ENCODE measurements at regions not wholly inside any gene's neighbourhood (a gene's known extent, or its start where the extent isn't known, plus 50 kb on each side); places are given as distances from the start of the nearest gene placed in this dataset.

- no peak overlapping the region for H3K27ac ChIP-seq
- TF ChIP-seq POLR2A (IDR thresholded peaks at IDR 0.05): no peak
- no peak for TF ChIP-seq POLR2AphosphoS5 (IDR thresholded peaks at IDR 0.05; ENCODE audit: insufficient read depth in 1 of 2, low read depth in 1 of 2)
- TF ChIP-seq CTCF (IDR thresholded peaks at IDR 0.05): no peak
- H3K4me1 ChIP-seq: peaks cover 9% of the 10 kb centered on the region
- no peak overlapping the region for H3K4me3 ChIP-seq
- no peaks in the 10 kb centered on the region for H3K36me3 ChIP-seq
- no peak for DNase-seq (ENCODE audit: extremely low spot score in 2 of 2)
- H3K27me3 ChIP-seq: no peaks in the 10 kb centered on the region
- intact Hi-C loops (cut with DNase I): no loop called here
- H3K9me3 ChIP-seq: no peaks in the 10 kb centered on the region
Measured at GRCh38 chr10:28838908-28839307, 161.6 kb downstream of the BAMBI start.

GRCh38 chr10:28839600-28840007 lies 162.3 kb downstream of the BAMBI start:
- H3K4me1 ChIP-seq: peaks cover 9% of the 10 kb centered on the region
- intact Hi-C loops (cut with DNase I): no loop called here
- no peaks in the 10 kb centered on the region for H3K27me3 ChIP-seq
- H3K27ac ChIP-seq: no peak overlapping the region
- TF ChIP-seq POLR2AphosphoS5 (IDR thresholded peaks at IDR 0.05; ENCODE audit: insufficient read depth in 1 of 2, low read depth in 1 of 2): no peak
- no peak for TF ChIP-seq POLR2A (IDR thresholded peaks at IDR 0.05)
- no peak for TF ChIP-seq CTCF (IDR thresholded peaks at IDR 0.05)
- no peak for DNase-seq (ENCODE audit: extremely low spot score in 2 of 2)
- H3K36me3 ChIP-seq: no peaks in the 10 kb centered on the region
- no peak overlapping the region for H3K4me3 ChIP-seq
- H3K9me3 ChIP-seq: no peaks in the 10 kb centered on the region

- no peak for DNase-seq (ENCODE audit: extremely low spot score in 2 of 2)
- Histone ChIP-seq H3K4me1 (peaks cover 9% of the 10 kb centered on the region), H3K27ac (no peak overlapping the region), H3K9me3 (no peaks in the 10 kb centered on the region), H3K36me3 (no peaks in the 10 kb centered on the region), H3K27me3 (no peaks in the 10 kb centered on the region), H3K4me3 (no peak overlapping the region)
- intact Hi-C loops (cut with DNase I): no loop called here
- TF ChIP-seq POLR2AphosphoS5 (IDR thresholded peaks at IDR 0.05; ENCODE audit: insufficient read depth in 1 of 2, low read depth in 1 of 2) (no peak), POLR2A (IDR thresholded peaks at IDR 0.05) (no peak), CTCF (IDR thresholded peaks at IDR 0.05) (no peak)
Measured at GRCh38 chr10:28840202-28840601, 162.9 kb downstream of the BAMBI start.

- no peak for DNase-seq (ENCODE audit: extremely low spot score in 2 of 2)
- no peak for TF ChIP-seq POLR2A (IDR thresholded peaks at IDR 0.05)
- no peak for TF ChIP-seq POLR2AphosphoS5 (IDR thresholded peaks at IDR 0.05; ENCODE audit: insufficient read depth in 1 of 2, low read depth in 1 of 2)
- no peak for TF ChIP-seq CTCF (IDR thresholded peaks at IDR 0.05)
- H3K4me3 ChIP-seq: no peak overlapping the region
- H3K36me3 ChIP-seq: no peaks in the 10 kb centered on the region
- no peaks in the 10 kb centered on the region for H3K9me3 ChIP-seq
- peaks cover 9% of the 10 kb centered on the region for H3K4me1 ChIP-seq
- no peak overlapping the region for H3K27ac ChIP-seq
- intact Hi-C loops (cut with DNase I): no loop called here
- H3K27me3 ChIP-seq: no peaks in the 10 kb centered on the region
Measured at GRCh38 chr10:28840971-28841370, 163.7 kb downstream of the BAMBI start.

- Histone ChIP-seq H3K9me3 (no peaks in the 10 kb centered on the region), H3K27ac (no peak overlapping the region), H3K36me3 (no peaks in the 10 kb centered on the region), H3K4me1 (peaks cover 9% of the 10 kb centered on the region), H3K4me3 (no peak overlapping the region), H3K27me3 (no peaks in the 10 kb centered on the region)
- no peak for DNase-seq (ENCODE audit: extremely low spot score in 2 of 2)
- TF ChIP-seq POLR2AphosphoS5 (IDR thresholded peaks at IDR 0.05; ENCODE audit: insufficient read depth in 1 of 2, low read depth in 1 of 2): no peak
- TF ChIP-seq CTCF (IDR thresholded peaks at IDR 0.05): no peak
- no peak for TF ChIP-seq POLR2A (IDR thresholded peaks at IDR 0.05)
- intact Hi-C loops (cut with DNase I): no loop called here
Measured at GRCh38 chr10:28841625-28842024, 164.3 kb downstream of the BAMBI start.
